Ramos (cell line): ENCODE measurements at regions not wholly inside any gene's neighbourhood (a gene's known extent, or its start where the extent isn't known, plus 50 kb on each side); places are given as distances from the start of the nearest gene placed in this dataset.

Source experiments
- in situ Hi-C: fragments of 300-500 bp; cut with MboI; formaldehyde crosslinking; loops from one replicate; pipeline ENCODE4 v1.14.3; 2022; ENCODE audit warnings: low sequenced_read_pairs; ENCODE audit not compliant: unreplicated experiment

- in situ Hi-C loops: no loop called here
Observed at GRCh38 chr4:175946472-175947116, 119.0 kb upstream of the WDR17 start.

- in situ Hi-C loops: no loop called here
Observed at GRCh38 chr4:175947117-175947722, 118.4 kb upstream of the WDR17 start.

- in situ Hi-C loops: loop anchor here (10.0 kb wide), 1 partner anchor 103 kb away; no protein-coding TSS in a partner anchor
Observed at GRCh38 chr4:175951794-175952193, 113.8 kb upstream of the WDR17 start.

GRCh38 chr4:175953116-175953515 is 112.5 kb upstream of the WDR17 start:
- in situ Hi-C loops: loop anchor here (10.0 kb wide), 1 partner anchor 102 kb away; no protein-coding TSS in a partner anchor

- in situ Hi-C loops: loop anchor here (10.0 kb wide), 1 partner anchor 101 kb away; no protein-coding TSS in a partner anchor
Observed at GRCh38 chr4:175953960-175954521, 111.6 kb upstream of the WDR17 start.

- in situ Hi-C loops: loop anchor here (10.0 kb wide), 1 partner anchor 100 kb away; no protein-coding TSS in a partner anchor
Observed at GRCh38 chr4:175954685-175955084, 111.0 kb upstream of the WDR17 start.

- in situ Hi-C loops: no loop called here
Observed at GRCh38 chr4:175961604-175962003, 104.0 kb upstream of the WDR17 start.

GRCh38 chr4:175970072-175970471 is 95.6 kb upstream of the WDR17 start:
- in situ Hi-C loops: no loop called here

- in situ Hi-C loops: no loop called here
Observed at GRCh38 chr4:175970724-175971123, 94.9 kb upstream of the WDR17 start.

- in situ Hi-C loops: no loop called here
Observed at GRCh38 chr4:175971388-175972179, 94.1 kb upstream of the WDR17 start.

GRCh38 chr4:175973027-175973923 is 92.4 kb upstream of the WDR17 start:
- in situ Hi-C loops: no loop called here

GRCh38 chr4:175983636-175984035 is 82.0 kb upstream of the WDR17 start:
- in situ Hi-C loops: no loop called here

GRCh38 chr4:175986668-175987067 is 79.0 kb upstream of the WDR17 start:
- in situ Hi-C loops: no loop called here

- in situ Hi-C loops: no loop called here
Observed at GRCh38 chr4:175988511-175988910, 77.1 kb upstream of the WDR17 start.

- in situ Hi-C loops: no loop called here
Observed at GRCh38 chr4:175996206-175996605, 69.4 kb upstream of the WDR17 start.

- in situ Hi-C loops: no loop called here
Observed at GRCh38 chr4:175997291-175997690, 68.3 kb upstream of the WDR17 start.

GRCh38 chr4:175998782-175999181 is 66.9 kb upstream of the WDR17 start:
- in situ Hi-C loops: no loop called here

GRCh38 chr4:175999944-176000343 is 65.7 kb upstream of the WDR17 start:
- in situ Hi-C loops: no loop called here

- in situ Hi-C loops: no loop called here
Observed at GRCh38 chr4:176001151-176002006, 64.3 kb upstream of the WDR17 start.
